Sigmoid colon (tissue), 6 donors: ENCODE measurements at regions not wholly inside any gene's neighbourhood (a gene's known extent, or its start where the extent isn't known, plus 50 kb on each side); places are given as distances from the start of the nearest gene placed in this dataset.

Source experiments
- DNase-seq: peaks from one replicate; pipeline ENCODE4 v3.0.0-alpha.2; 2019
- H3K27ac ChIP-seq, 4 donors: fragments of 200-600 bp; sonication (generic); one replicate each; pipeline ENCODE4 v1.5.1; 2016 to 2019; ENCODE audit warnings: mild to moderate bottlenecking in 1 of 4
- H3K27me3 ChIP-seq, 3 donors: fragments of 200-600 bp; sonication (generic); one replicate each; pipeline ENCODE4 v1.5.1; 2019; ENCODE audit warnings: mild to moderate bottlenecking in 1 of 3
- H3K36me3 ChIP-seq, 4 donors: fragments of 200-600 bp; sonication (generic); one replicate each; pipeline ENCODE4 v1.5.1; 2016 to 2019
- H3K4me1 ChIP-seq, 4 donors: fragments of 200-600 bp; sonication (generic); one replicate each; pipeline ENCODE4 v1.5.1; 2017 to 2019
- H3K4me3 ChIP-seq, 4 donors: fragments of 200-600 bp; sonication (generic); one replicate each; pipeline ENCODE4 v1.5.1; 2017 to 2019; ENCODE audit warnings: mild to moderate bottlenecking in 2 of 4, moderate library complexity in 1 of 4
- H3K9me3 ChIP-seq, 4 donors: fragments of 200-600 bp in 3 of 4; sonication (generic) in 3 of 4; one replicate each; pipeline versions ENCODE4 v1.5.1 to v1.6.1; 2013 to 2019
- EP300 ChIP-seq, 4 donors: sonication (generic); formaldehyde crosslinking; IDR thresholded peaks; one replicate each; pipeline ENCODE4 v1.6.1; 2017; ENCODE audit warnings: antibody characterized with exemption in 4 of 4
- POLR2A ChIP-seq, 2 donors: fragments of 450-650 bp; IDR thresholded peaks; one replicate each; pipeline ENCODE4 v1.6.1; 2016; ENCODE audit warnings: antibody characterized with exemption in 2 of 2, mild to moderate bottlenecking in 2 of 2, moderate library complexity in 2 of 2
- POLR2AphosphoS5 ChIP-seq, 4 donors: sonication (generic); formaldehyde crosslinking; IDR thresholded peaks; one replicate each; pipeline ENCODE4 v1.6.1; 2017; ENCODE audit warnings: antibody characterized with exemption in 4 of 4
- WGBS, 2 donors: extraction: QIAGEN DNeasy Blood & Tissue Kit; methylation state at CpG; one replicate each; pipeline ENCODE4 v1.1.7; 2013; 5-methylcytosine and 5-hydroxymethylcytosine counted together
- intact Hi-C: fragments of 100-400 bp; cut with DNase I; formaldehyde crosslinking; loops from one replicate; pipeline ENCODE4 v1.15.1; 2023
- TF ChIP-seq, protein P1 (sequence below), 4 experiments: fragments of 450-650 bp in 3 of 4; fragments of 200-600 bp in 1 of 4; IDR thresholded peaks; one replicate each; pipeline ENCODE4 v1.5.1; 2016 to 2019; ENCODE audit warnings: antibody characterized with exemption in 4 of 4, mild to moderate bottlenecking in 3 of 4, moderate library complexity in 2 of 4
- donor health status: healthy with polysubstance abuse.
- donor health status: healthy.

DNA sequence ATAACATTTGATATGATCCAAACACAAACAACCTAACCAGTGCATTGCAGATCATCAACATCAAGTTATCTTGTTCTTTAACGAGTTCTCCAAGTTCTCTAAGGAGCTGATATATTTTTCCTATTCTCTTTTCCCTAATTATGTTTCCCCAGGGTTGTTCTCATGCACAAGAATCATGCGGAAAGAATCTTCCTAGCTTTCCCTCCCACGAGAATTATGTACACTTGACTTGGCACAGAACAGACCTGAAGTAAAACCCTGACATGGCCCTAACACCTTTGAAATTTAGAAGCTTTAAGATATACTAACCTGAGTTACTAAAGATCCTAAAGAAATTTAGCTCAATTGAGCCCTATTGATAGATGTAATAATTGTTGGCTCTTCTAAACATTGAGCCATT is 110.7 kb upstream of the FST start:
- Histone ChIP-seq H3K9me3 (peaks cover 0 to 2% (median 0%) of the 10 kb centered on the region in 4 donors), H3K4me1 (no peaks in the 10 kb centered on the region), H3K36me3 (no peaks in the 10 kb centered on the region), H3K27ac (no peak overlapping the region), H3K4me3 (no peak overlapping the region), H3K27me3 (no peaks in the 10 kb centered on the region)
- TF ChIP-seq EP300 (IDR thresholded peaks at IDR 0.05) = no peak
- no peak for TF ChIP-seq POLR2AphosphoS5 (IDR thresholded peaks at IDR 0.05)
- TF ChIP-seq, protein P1, sequence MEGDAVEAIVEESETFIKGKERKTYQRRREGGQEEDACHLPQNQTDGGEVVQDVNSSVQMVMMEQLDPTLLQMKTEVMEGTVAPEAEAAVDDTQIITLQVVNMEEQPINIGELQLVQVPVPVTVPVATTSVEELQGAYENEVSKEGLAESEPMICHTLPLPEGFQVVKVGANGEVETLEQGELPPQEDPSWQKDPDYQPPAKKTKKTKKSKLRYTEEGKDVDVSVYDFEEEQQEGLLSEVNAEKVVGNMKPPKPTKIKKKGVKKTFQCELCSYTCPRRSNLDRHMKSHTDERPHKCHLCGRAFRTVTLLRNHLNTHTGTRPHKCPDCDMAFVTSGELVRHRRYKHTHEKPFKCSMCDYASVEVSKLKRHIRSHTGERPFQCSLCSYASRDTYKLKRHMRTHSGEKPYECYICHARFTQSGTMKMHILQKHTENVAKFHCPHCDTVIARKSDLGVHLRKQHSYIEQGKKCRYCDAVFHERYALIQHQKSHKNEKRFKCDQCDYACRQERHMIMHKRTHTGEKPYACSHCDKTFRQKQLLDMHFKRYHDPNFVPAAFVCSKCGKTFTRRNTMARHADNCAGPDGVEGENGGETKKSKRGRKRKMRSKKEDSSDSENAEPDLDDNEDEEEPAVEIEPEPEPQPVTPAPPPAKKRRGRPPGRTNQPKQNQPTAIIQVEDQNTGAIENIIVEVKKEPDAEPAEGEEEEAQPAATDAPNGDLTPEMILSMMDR (IDR thresholded peaks at IDR 0.05) = no peak
- TF ChIP-seq POLR2A (IDR thresholded peaks at IDR 0.05) = no peak
- no peak for DNase-seq
- intact Hi-C loops = no loop called here
- 61 to 75% methylated on average over 3 of the region's 3 CpGs for WGBS, 2 donors

DNA sequence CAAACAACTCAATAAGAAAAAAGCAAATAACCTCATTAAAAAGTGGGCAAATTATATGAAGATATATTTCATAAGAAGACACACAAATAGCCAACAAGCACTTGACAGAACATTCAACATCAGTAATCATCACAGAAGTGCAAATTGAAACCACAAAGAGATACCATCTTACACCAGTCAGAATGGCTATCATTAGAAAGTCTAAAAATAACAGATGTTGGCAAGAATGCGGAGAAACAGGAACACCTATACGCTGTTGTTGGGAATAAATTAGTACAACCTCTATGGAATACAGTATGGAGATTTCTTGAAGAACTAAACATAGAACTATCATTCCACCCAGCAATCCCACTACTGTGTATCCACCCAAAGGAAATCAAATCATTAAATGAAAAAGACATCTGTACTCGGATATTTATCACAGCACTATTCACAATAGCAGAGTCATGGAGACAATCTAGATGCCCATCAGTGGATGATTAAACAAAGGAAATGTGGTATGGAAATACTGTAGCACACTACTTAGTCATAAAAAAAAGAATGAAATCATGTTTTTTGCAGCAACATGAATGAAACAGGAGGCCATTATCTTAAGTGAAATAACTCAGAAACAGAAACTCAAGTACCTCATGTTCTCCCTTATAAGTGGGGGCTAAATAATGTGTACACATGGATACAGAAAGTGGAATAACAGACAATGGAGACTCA is 106.8 kb upstream of the FST start:
- Histone ChIP-seq H3K27me3 (no peaks in the 10 kb centered on the region), H3K36me3 (no peaks in the 10 kb centered on the region), H3K27ac (no peak overlapping the region), H3K9me3 (peaks cover 0 to 2% (median 0%) of the 10 kb centered on the region in 4 donors), H3K4me3 (no peak overlapping the region), H3K4me1 (no peaks in the 10 kb centered on the region)
- 86 to 87% methylated on average over 3 of the region's 3 CpGs for WGBS, 2 donors
- no peak for DNase-seq
- intact Hi-C loops = no loop called here
- TF ChIP-seq, protein P1 (IDR thresholded peaks at IDR 0.05) = no peak
- TF ChIP-seq EP300 (IDR thresholded peaks at IDR 0.05) (no peak), POLR2AphosphoS5 (IDR thresholded peaks at IDR 0.05) (no peak), POLR2A (IDR thresholded peaks at IDR 0.05) (no peak)

DNA sequence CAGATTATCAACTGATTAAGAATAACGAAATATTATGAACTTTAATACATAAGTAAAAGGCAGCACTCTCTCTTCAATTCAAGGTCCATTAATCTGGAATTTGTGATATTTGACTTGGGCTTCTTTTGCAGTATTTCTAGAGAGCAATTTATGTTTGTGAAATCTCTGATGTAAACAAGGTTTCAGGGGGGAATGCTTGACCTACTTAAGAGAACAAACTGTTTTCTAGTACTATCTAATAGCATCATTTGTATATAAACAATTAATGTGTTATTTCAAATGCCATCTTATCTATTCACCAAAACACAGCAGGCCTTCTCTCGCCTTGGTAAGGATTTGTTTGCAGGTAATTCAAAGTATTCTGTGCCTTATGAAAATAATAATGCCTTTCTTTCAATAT is 103.6 kb upstream of the FST start:
- no peak for DNase-seq
- H3K4me3 ChIP-seq = no peak overlapping the region
- intact Hi-C loops = no loop called here
- H3K4me1 ChIP-seq = no peaks in the 10 kb centered on the region
- TF ChIP-seq EP300 (IDR thresholded peaks at IDR 0.05) = no peak
- TF ChIP-seq, protein P1 (IDR thresholded peaks at IDR 0.05) = no peak
- no peak for TF ChIP-seq POLR2AphosphoS5 (IDR thresholded peaks at IDR 0.05)
- TF ChIP-seq POLR2A (IDR thresholded peaks at IDR 0.05) = no peak
- no peak overlapping the region for H3K27ac ChIP-seq
- no peaks in the 10 kb centered on the region for H3K27me3 ChIP-seq
- no peaks in the 10 kb centered on the region for H3K36me3 ChIP-seq
- WGBS, 2 donors = 70 to 71% methylated on average over 2 of the region's 2 CpGs
- H3K9me3 ChIP-seq = peaks cover 0 to 2% (median 0%) of the 10 kb centered on the region in 4 donors

DNA sequence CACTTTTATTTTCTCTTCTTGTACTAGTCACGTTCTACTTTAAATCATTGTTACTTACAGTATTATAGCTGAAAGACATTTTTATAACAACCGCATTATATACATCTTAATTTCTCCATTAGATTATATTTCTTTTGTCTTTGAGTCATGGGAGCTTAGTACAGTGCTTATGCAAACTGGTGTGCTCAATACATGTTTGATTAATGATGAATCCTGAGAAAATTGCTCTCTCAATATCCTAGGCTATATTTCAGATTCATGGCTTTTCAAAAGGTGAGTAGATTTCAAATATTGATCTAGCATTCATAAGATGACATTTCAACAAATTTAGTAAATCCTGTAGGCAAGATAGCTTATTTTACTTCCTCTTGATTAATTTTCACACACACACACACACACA is 102.2 kb upstream of the FST start:
- intact Hi-C loops = no loop called here
- no peaks in the 10 kb centered on the region for H3K27me3 ChIP-seq

More for the DNA sequence above, 102.2 kb upstream of the FST start:
- TF ChIP-seq POLR2AphosphoS5 (IDR thresholded peaks at IDR 0.05) = no peak
- TF ChIP-seq POLR2A (IDR thresholded peaks at IDR 0.05) = no peak
- TF ChIP-seq EP300 (IDR thresholded peaks at IDR 0.05) = no peak
- TF ChIP-seq, protein P1 (IDR thresholded peaks at IDR 0.05) = no peak
- Histone ChIP-seq H3K9me3 (no peaks in the 10 kb centered on the region), H3K4me3 (no peak overlapping the region), H3K27ac (no peak overlapping the region), H3K36me3 (no peaks in the 10 kb centered on the region), H3K4me1 (no peaks in the 10 kb centered on the region)
- no peak for DNase-seq
- WGBS, 2 donors = 90 to 93% methylated on average over 2 of the region's 2 CpGs
